GM19467 (cell line): ENCODE measurements at regions not wholly inside any gene's neighbourhood (a gene's known extent, or its start where the extent isn't known, plus 50 kb on each side); places are given as distances from the start of the nearest gene placed in this dataset.
"Not testable (repeated sequence)": the region's sequence is repeated elsewhere in the genome, so short reads cannot be mapped to it uniquely, and the experiment has no call there.

ENCODE experiments used
- ATAC-seq: cut with Tn5 transposase; IDR thresholded peaks from one replicate; pipeline ENCODE4 v1.9.1; 2021; ENCODE audit warnings: mild to moderate bottlenecking, moderate library complexity; ENCODE audit not compliant: unreplicated experiment

- ATAC-seq: no peak
Observed at GRCh38 chr9:19660019-19660418, 128.8 kb downstream of the SLC24A2 start.

GRCh38 chr9:19656704-19657103 is 132.1 kb downstream of the SLC24A2 start:
- no peak for ATAC-seq

GRCh38 chr9:19651681-19652080 is 137.2 kb downstream of the SLC24A2 start:
- ATAC-seq: no peak

- no peak for ATAC-seq
Observed at GRCh38 chr9:19650312-19650711, 138.5 kb downstream of the SLC24A2 start.

- no peak for ATAC-seq
Observed at GRCh38 chr9:19649336-19650041, 139.3 kb downstream of the SLC24A2 start.

- ATAC-seq: no peak
Observed at GRCh38 chr9:19648672-19649071, 140.2 kb downstream of the SLC24A2 start.

- no peak for ATAC-seq
Observed at GRCh38 chr9:19643875-19644274, 145.0 kb downstream of the SLC24A2 start.

GRCh38 chr9:19642256-19642655 is 146.6 kb downstream of the SLC24A2 start:
- no peak for ATAC-seq

GRCh38 chr9:19641046-19641445 is 147.8 kb downstream of the SLC24A2 start:
- no peak for ATAC-seq

GRCh38 chr9:19640014-19640413 is 148.8 kb downstream of the SLC24A2 start:
- ATAC-seq: no peak

- no peak for ATAC-seq
Observed at GRCh38 chr9:19637084-19637483, 151.8 kb downstream of the SLC24A2 start.

- ATAC-seq: no peak
Observed at GRCh38 chr9:19634881-19635280, 154.0 kb downstream of the SLC24A2 start.

GRCh38 chr9:19631181-19631580 is 157.7 kb downstream of the SLC24A2 start:
- ATAC-seq: no peak

- ATAC-seq: no peak
Observed at GRCh38 chr9:19630760-19631159, 158.1 kb downstream of the SLC24A2 start.

GRCh38 chr9:19629488-19629887 is 159.3 kb downstream of the SLC24A2 start:
- no peak for ATAC-seq

GRCh38 chr9:19625426-19625825 is 163.4 kb downstream of the SLC24A2 start:
- ATAC-seq: not testable (repeated sequence)

GRCh38 chr9:19624519-19624918 is 164.3 kb downstream of the SLC24A2 start:
- ATAC-seq: no peak

- no peak for ATAC-seq
Observed at GRCh38 chr9:19623941-19624340, 164.9 kb downstream of the SLC24A2 start.

GRCh38 chr9:19620326-19620725 is 168.5 kb downstream of the SLC24A2 start:
- no peak for ATAC-seq

GRCh38 chr9:19619221-19619620 is 169.6 kb downstream of the SLC24A2 start:
- no peak for ATAC-seq

- no peak for ATAC-seq
Observed at GRCh38 chr9:19618816-19619215, 170.0 kb downstream of the SLC24A2 start.

GRCh38 chr9:19615036-19615624 is 173.7 kb downstream of the SLC24A2 start:
- no peak for ATAC-seq

- ATAC-seq: no peak
Observed at GRCh38 chr9:19614294-19614693, 174.5 kb downstream of the SLC24A2 start.
